HCT116 (cell line): ENCODE measurements at regions not wholly inside any gene's neighbourhood (a gene's known extent, or its start where the extent isn't known, plus 50 kb on each side); places are given as distances from the start of the nearest gene placed in this dataset.

ENCODE experiments used
- ATAC-seq: fragments of 200-7000 bp; cut with Tn5 transposase; 2 replicates; pipeline ENCODE4 v1.9.1; 2020; ENCODE audit warnings: mild to moderate bottlenecking, moderate library complexity
- BruUV-seq: library from RNA; stranded (reverse); fragments of 400-500 nt; replicated peaks from 2 replicates; lab custom pipeline; 2021; lab: Mats Ljungman, UMichigan
- CTCF ChIA-PET: fragments of 300-600 bp; sonication (Branson Sonifier 250); formaldehyde crosslinking; loops from one replicate; lab custom pipeline; 2021; ENCODE audit warnings: antibody characterized with exemption; lab: Charles Lee
- POLR2A ChIA-PET: fragments of 300-600, 350-600 bp; sonication (Branson Sonifier 250); formaldehyde crosslinking; loops from one replicate; lab custom pipeline; 2021; ENCODE audit warnings: antibody characterized with exemption; lab: Charles Lee
- RAD21 ChIA-PET, 2 experiments: fragments of 300-600 bp; sonication (Branson Sonifier 250); formaldehyde crosslinking; loops; one replicate each; lab custom pipeline; 2023; ENCODE audit warnings: low total read pairs in 2 of 2; ENCODE audit not compliant: uncharacterized antibody in 2 of 2, unreplicated experiment in 2 of 2, low non-redundant PET in 1 of 2; lab: Charles Lee
- DNase-seq: peaks from one replicate; pipeline ENCODE4 v3.0.0-alpha.2; 2010; ENCODE audit warnings: low read depth, low spot score
- H2AFZ ChIP-seq: fragments of 200-600 bp; shearing (Covaris generic), sonication (generic); 2 replicates; pipeline ENCODE4 v1.6.1; 2017; ENCODE audit warnings: low read depth, mixed run types, mixed read lengths, antibody characterized with exemption, low read length; ENCODE audit not compliant: poor library complexity, severe bottlenecking
- H3K27ac ChIP-seq: 2 replicates; pipeline ENCODE4 v1.5.1; 2012; ENCODE audit warnings: low read depth, low read length
- H3K27me3 ChIP-seq: fragments of 200-600 bp; sonication (generic); 2 replicates; pipeline ENCODE4 v1.6.1; 2016; ENCODE audit warnings: mixed run types, low read length, mixed read lengths; ENCODE audit not compliant: insufficient read depth
- H3K36me3 ChIP-seq, 2 experiments: fragments of 200-500 bp in 1 of 2; fragments of 200-600 bp in 1 of 2; sonication (Bioruptor generic) in 1 of 2; sonication (generic) in 1 of 2; 2 replicates each; pipeline versions ENCODE4 v1.5.1 to v1.6.1; 2014 to 2016; ENCODE audit warnings: low read length in 2 of 2, inconsistent platforms in 1 of 2, mixed read lengths in 1 of 2, mixed run types in 1 of 2; ENCODE audit not compliant: insufficient read depth in 2 of 2, control insufficient read depth in 1 of 2
- H3K4me1 ChIP-seq, 2 experiments: fragments of 200-600 bp in 1 of 2; sonication (generic) in 1 of 2; 2 replicates each; pipeline versions ENCODE4 v1.5.1 to v1.6.1; 2012 to 2017; ENCODE audit warnings: low read length in 2 of 2, inconsistent platforms in 1 of 2, mild to moderate bottlenecking in 1 of 2, mixed read lengths in 1 of 2, mixed run types in 1 of 2, moderate library complexity in 1 of 2; ENCODE audit not compliant: insufficient read depth in 2 of 2, control insufficient read depth in 1 of 2
- H3K4me2 ChIP-seq: fragments of 200-600 bp; sonication (generic); 2 replicates; pipeline ENCODE4 v1.6.1; 2017; ENCODE audit warnings: mixed run types, low read length, mixed read lengths
- H3K4me3 ChIP-seq, 2 experiments: fragments of 200-600 bp in 1 of 2; sonication (generic) in 1 of 2; replicated peaks in 1 of 2; 2 replicates each; pipeline ENCODE4 v1.5.1; 2011 to 2016; ENCODE audit warnings: low read length in 2 of 2, control low read depth in 1 of 2, low read depth in 1 of 2, mild to moderate bottlenecking in 1 of 2, mixed read lengths in 1 of 2, mixed run types in 1 of 2
- H3K79me2 ChIP-seq: fragments of 200-600 bp; sonication (generic); 2 replicates; pipeline ENCODE4 v1.6.1; 2017; ENCODE audit warnings: mild to moderate bottlenecking, mixed run types, low read length, moderate library complexity, mixed read lengths; ENCODE audit not compliant: insufficient read depth
- H3K9ac ChIP-seq: fragments of 200-600 bp; sonication (generic); 2 replicates; pipeline ENCODE4 v1.6.1; 2016; ENCODE audit warnings: low read length, mixed read lengths
- H3K9me2 ChIP-seq: fragments of 200-600 bp; sonication (generic), shearing (Covaris generic); 2 replicates; pipeline ENCODE4 v1.6.1; 2017; ENCODE audit warnings: mixed run types, mild to moderate bottlenecking, moderate library complexity; ENCODE audit not compliant: insufficient read depth
- H3K9me3 ChIP-seq, 2 experiments: fragments of 200-500 bp in 1 of 2; fragments of 200-600 bp in 1 of 2; sonication (Bioruptor generic) in 1 of 2; sonication (generic) in 1 of 2; 2 replicates each; pipeline ENCODE4 v1.6.1; 2014 to 2017; ENCODE audit warnings: low read length in 2 of 2, mixed read lengths in 2 of 2, inconsistent platforms in 1 of 2, low read depth in 1 of 2, mild to moderate bottlenecking in 1 of 2, mixed run types in 1 of 2, moderate library complexity in 1 of 2; ENCODE audit not compliant: control insufficient read depth in 1 of 2, insufficient read depth in 1 of 2
- H4K20me1 ChIP-seq: fragments of 200-600 bp; sonication (generic), shearing (Covaris generic); 2 replicates; pipeline ENCODE4 v1.6.1; 2017; ENCODE audit warnings: mixed run types, mild to moderate bottlenecking, moderate library complexity; ENCODE audit not compliant: insufficient read depth
- CEBPB ChIP-seq: IDR thresholded peaks from 2 replicates; pipeline ENCODE4 v1.6.1; 2012; ENCODE audit warnings: low read depth
- CTCF ChIP-seq, 3 experiments: fragments of 200-600 bp in 1 of 3; sonication (generic) in 1 of 3; IDR thresholded peaks in 2 of 3; conservative IDR thresholded peaks in 1 of 3; 2 replicates each; pipeline ENCODE4 v1.5.1; 2012 to 2017; ENCODE audit warnings: low read depth in 2 of 3, low read length in 2 of 3, antibody characterized with exemption in 1 of 3, borderline replicate concordance in 1 of 3, control low read depth in 1 of 3, mild to moderate bottlenecking in 1 of 3, mixed read lengths in 1 of 3, mixed run types in 1 of 3, moderate library complexity in 1 of 3; ENCODE audit not compliant: insufficient read depth in 1 of 3
- EZH2 ChIP-seq: fragments of 200-600 bp; sonication (generic); IDR thresholded peaks from 2 replicates; pipeline ENCODE4 v1.6.1; 2017; ENCODE audit warnings: antibody characterized with exemption, mixed run types
- EZH2phosphoT487 ChIP-seq: fragments of 200-600 bp; IDR thresholded peaks from 2 replicates; pipeline ENCODE4 v1.6.1; 2018; ENCODE audit warnings: antibody characterized with exemption, borderline replicate concordance
- POLR2A ChIP-seq: IDR thresholded peaks from 2 replicates; pipeline ENCODE4 v1.7.0; 2011; ENCODE audit warnings: borderline replicate concordance; ENCODE audit not compliant: insufficient read depth, insufficient read length; ENCODE audit errors: extremely low read depth
- RAD21 ChIP-seq: IDR thresholded peaks from 2 replicates; pipeline ENCODE4 v1.6.1; 2012; ENCODE audit warnings: low read depth, mild to moderate bottlenecking
- TCF7L2 ChIP-seq: IDR thresholded peaks from 2 replicates; pipeline ENCODE4 v1.7.0; 2011; ENCODE audit warnings: borderline replicate concordance, inconsistent platforms; ENCODE audit not compliant: insufficient read depth, insufficient read length; ENCODE audit errors: extremely low read depth
- ZBTB33 ChIP-seq: IDR thresholded peaks from 2 replicates; pipeline ENCODE4 v1.6.1; 2011; ENCODE audit warnings: mild to moderate bottlenecking, low read length, moderate library complexity; ENCODE audit not compliant: insufficient replicate concordance; ENCODE audit errors: extremely low read depth
- ZFX ChIP-seq: fragments of 450-650 bp; IDR thresholded peaks from 2 replicates; pipeline ENCODE4 v1.6.1; 2017
- ZNF274 ChIP-seq: fragments of 200-500 bp; sonication (Bioruptor generic); IDR thresholded peaks from 2 replicates; pipeline ENCODE4 v1.6.1; 2014; ENCODE audit warnings: mild to moderate bottlenecking, low read depth, low read length, inconsistent platforms
- intact Hi-C: fragments of 100-400 bp; cut with micrococcal nuclease; formaldehyde crosslinking; loops from 2 replicates; pipeline ENCODE4 v1.10.0; 2022

DNA sequence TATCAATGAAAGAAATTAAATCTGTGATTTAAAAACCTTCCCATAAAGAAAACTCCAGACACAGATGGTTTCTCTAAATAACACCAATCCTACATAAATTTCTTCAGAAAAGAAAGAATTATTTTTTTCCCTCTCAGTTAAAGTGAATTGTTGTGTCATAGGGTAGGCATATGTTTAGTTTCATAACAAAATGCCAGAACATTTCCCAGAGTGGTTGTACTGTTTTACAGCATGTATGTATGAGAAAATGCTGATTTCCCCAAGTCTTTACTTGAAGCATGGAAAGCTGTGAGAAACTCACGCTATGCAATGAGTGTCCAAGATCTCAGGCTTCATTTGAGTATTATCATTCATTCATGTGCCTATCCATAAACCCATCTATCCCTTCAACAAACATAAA, 582.5 kb downstream of the ELAVL2 start:
- TF ChIP-seq POLR2A: no peak
- TF ChIP-seq ZFX: no peak
- TF ChIP-seq EZH2: no peak
- TF ChIP-seq TCF7L2: no peak
- no peak for TF ChIP-seq ZBTB33
- TF ChIP-seq RAD21: no peak
- TF ChIP-seq ZNF274: no peak
- TF ChIP-seq CEBPB: no peak
- TF ChIP-seq CTCF (IDR thresholded peaks at IDR 0.05 in 2 of 3, conservative IDR thresholded peaks at IDR 0.05 in 1 of 3; ENCODE audit: borderline replicate concordance in 1 of 3, insufficient read depth in 1 of 3, low read depth in 2 of 3, low read length in 2 of 3): no peak
- TF ChIP-seq EZH2phosphoT487: no peak

More for the DNA sequence above, 582.5 kb downstream of the ELAVL2 start:
- H3K4me1 ChIP-seq: no peaks in the 10 kb centered on the region
- no peaks in the 10 kb centered on the region for H3K27me3 ChIP-seq
- no peaks in the 10 kb centered on the region for H3K36me3 ChIP-seq
- ChIA-PET CTCF (no interaction called here), POLR2A (no interaction called here), RAD21 (no interaction called here)
- H3K4me3 ChIP-seq: no peak overlapping the region
- peaks cover 11 to 16% of the 10 kb centered on the region in 2 experiments; a peak in 2 of 4 replicates for H3K9me3 ChIP-seq
- ATAC-seq (no peak), DNase-seq (no peak)
- H3K27ac ChIP-seq: no peak overlapping the region
- H3K4me2 ChIP-seq: no peak overlapping the region
- no peak overlapping the region for H3K9ac ChIP-seq
- no peaks in the 10 kb centered on the region for H3K9me2 ChIP-seq
- no peak overlapping the region for H2AFZ ChIP-seq
- intact Hi-C loops: no loop called here
- no TSS peak for BruUV-seq
- no peaks in the 10 kb centered on the region for H4K20me1 ChIP-seq
- no peaks in the 10 kb centered on the region for H3K79me2 ChIP-seq
